ENCODE measurements at regions not wholly inside any gene's neighbourhood (a gene's known extent, or its start where the extent isn't known, plus 50 kb on each side); places are given as distances from the start of the nearest gene placed in this dataset.

GRCh38 chr13:22945321-22946226 lies 235.2 kb upstream of the SGCG start:
- H2BK15ac ChIP-seq (ENCODE audit: low read depth, low read length), result no peak overlapping the region
- no peak overlapping the region for H2BK120ac ChIP-seq (ENCODE audit: low read depth, low read length, poor library complexity, severe bottlenecking)
- H4K5ac ChIP-seq (ENCODE audit: insufficient read length, low read depth, low read length), result no peak overlapping the region
- H3K9ac ChIP-seq (ENCODE audit: extremely low read depth, insufficient read length, low read length), result no peak overlapping the region
- H3K4me2 ChIP-seq (ENCODE audit: insufficient read depth, insufficient read length, low read length), result no peak overlapping the region
- no peak overlapping the region for H2AFZ ChIP-seq (ENCODE audit: low read length)
- H2BK12ac ChIP-seq (ENCODE audit: insufficient read length, low read depth, low read length), result no peak overlapping the region
- no peak overlapping the region for H2AK5ac ChIP-seq (ENCODE audit: insufficient read length, low read length)
- Mint-ChIP-seq H3K9me3 (peaks cover 9 to 18% of the 10 kb centered on the region in 2 experiments), H3K27me3 (ENCODE audit: low read depth) (peaks cover 2% of the 10 kb centered on the region; the same call in 1 of the 2 replicates), H3K36me3 (ENCODE audit: insufficient read depth in 1 of 3, low read depth in 3 of 3) (peaks cover 2 to 12% (median 5%) of the 10 kb centered on the region in 3 experiments), H3K27ac (no peak overlapping the region), H3K4me1 (no peaks in the 10 kb centered on the region), H3K4me3 (no peak overlapping the region)
- H3K27ac ChIP-seq (ENCODE audit: insufficient read length, low read depth, low read length), result no peak overlapping the region
- DNase-seq, result no peak
- no peaks in the 10 kb centered on the region for H4K20me1 ChIP-seq (ENCODE audit: control insufficient read depth, insufficient read depth, insufficient read length)
- H3K23me2 ChIP-seq (ENCODE audit: insufficient read length, low read depth, low read length, poor library complexity, severe bottlenecking), result no peaks in the 10 kb centered on the region
- WGBS (ENCODE audit: extremely low coverage, insufficient read length, low lambda C conversion rate), result no CpG with 5 or more reads among the region's 9 CpGs
- H3K14ac ChIP-seq (ENCODE audit: insufficient read depth, low read length), result no peak overlapping the region
- no peak overlapping the region for H2BK5ac ChIP-seq (ENCODE audit: insufficient read length, low read length)
- H3K79me1 ChIP-seq (ENCODE audit: insufficient read depth, low read depth, low read length, poor library complexity, severe bottlenecking), result no peaks in the 10 kb centered on the region
- no peaks in the 10 kb centered on the region for H3K9me3 ChIP-seq (ENCODE audit: control insufficient read depth, low read depth, low read length)
- H3K27me3 ChIP-seq (ENCODE audit: insufficient read depth, low read length), result no peaks in the 10 kb centered on the region
- no peak overlapping the region for H4K8ac ChIP-seq (replicated peaks; ENCODE audit: insufficient read length, low read depth, low read length)
- no peak overlapping the region for H2BK20ac ChIP-seq (ENCODE audit: low read depth, low read length, poor library complexity, severe bottlenecking)
- H3K18ac ChIP-seq (ENCODE audit: insufficient read length, low read depth, low read length), result no peak overlapping the region
- H3K23ac ChIP-seq (ENCODE audit: insufficient read length, low read depth, low read length), result no peak overlapping the region
- H3T11ph ChIP-seq (ENCODE audit: low read length), result no peak overlapping the region
- H3K4ac ChIP-seq (ENCODE audit: low read depth, low read length), result no peak overlapping the region
- H3K56ac ChIP-seq (ENCODE audit: insufficient read length, low read depth, low read length), result no peak overlapping the region
- no peak for TF ChIP-seq CTCF (conservative IDR thresholded peaks at IDR 0.05)
- H3K4me1 ChIP-seq (ENCODE audit: insufficient read depth, low read length), result no peaks in the 10 kb centered on the region
- H3K79me2 ChIP-seq (ENCODE audit: insufficient read depth, low read length), result no peaks in the 10 kb centered on the region
- no peak overlapping the region for H4K91ac ChIP-seq (ENCODE audit: insufficient read length, low read depth, low read length)
